ENCODE measurements at regions not wholly inside any gene's neighbourhood (a gene's known extent, or its start where the extent isn't known, plus 50 kb on each side); places are given as distances from the start of the nearest gene placed in this dataset.
A peak's percentile ranks its signal among the peaks of the same experiment; 100 is the strongest.

GRCh38 chr14:65331652-65332051, 80.9 kb upstream of the FUT8 start:
- no peaks in the 10 kb centered on the region for H3K27me3 ChIP-seq
- DNase-seq (ENCODE audit: low read depth in 1 of 2, low spot score in 1 of 2), result no peak
- no peak overlapping the region for H3K4me3 ChIP-seq
- peaks cover 28% of the 10 kb centered on the region for H3K4me1 ChIP-seq (ENCODE audit: low read depth)
- no peaks in the 10 kb centered on the region for H3K36me3 ChIP-seq
- H3K27ac ChIP-seq, result no peak overlapping the region
- TF ChIP-seq CTCF (IDR thresholded peaks at IDR 0.05; ENCODE audit: low read depth, low read length), result no peak
- H3K9me3 ChIP-seq (ENCODE audit: low read depth), result no peaks in the 10 kb centered on the region

- TF ChIP-seq CTCF (IDR thresholded peaks at IDR 0.05; ENCODE audit: low read depth, low read length), result no peak
- Histone ChIP-seq H3K9me3 (ENCODE audit: low read depth) (no peaks in the 10 kb centered on the region), H3K4me3 (no peak overlapping the region), H3K27me3 (no peaks in the 10 kb centered on the region), H3K27ac (no peak overlapping the region), H3K36me3 (no peaks in the 10 kb centered on the region), H3K4me1 (ENCODE audit: low read depth) (peaks cover 28% of the 10 kb centered on the region)
- DNase-seq (ENCODE audit: low read depth in 1 of 2, low spot score in 1 of 2), result no peak
Observed at GRCh38 chr14:65332141-65332871, 80.2 kb upstream of the FUT8 start.

- H3K36me3 ChIP-seq, result no peaks in the 10 kb centered on the region
- peak in 1 of 2 donors; percentile 88 for DNase-seq (ENCODE audit: low read depth in 1 of 2, low spot score in 1 of 2)
- peaks cover 28% of the 10 kb centered on the region for H3K4me1 ChIP-seq (ENCODE audit: low read depth)
- H3K27ac ChIP-seq, result no peak overlapping the region
- no peak for TF ChIP-seq CTCF (IDR thresholded peaks at IDR 0.05; ENCODE audit: low read depth, low read length)
- no peaks in the 10 kb centered on the region for H3K27me3 ChIP-seq
- no peak overlapping the region for H3K4me3 ChIP-seq
- no peaks in the 10 kb centered on the region for H3K9me3 ChIP-seq (ENCODE audit: low read depth)
Observed at GRCh38 chr14:65333943-65334687, 78.4 kb upstream of the FUT8 start.

- no peak for TF ChIP-seq CTCF (IDR thresholded peaks at IDR 0.05; ENCODE audit: low read depth, low read length)
- H3K27ac ChIP-seq, result no peak overlapping the region
- no peaks in the 10 kb centered on the region for H3K27me3 ChIP-seq
- H3K4me3 ChIP-seq, result no peak overlapping the region
- no peaks in the 10 kb centered on the region for H3K9me3 ChIP-seq (ENCODE audit: low read depth)
- peaks cover 26% of the 10 kb centered on the region for H3K4me1 ChIP-seq (ENCODE audit: low read depth)
- no peaks in the 10 kb centered on the region for H3K36me3 ChIP-seq
- no peak for DNase-seq (ENCODE audit: low read depth in 1 of 2, low spot score in 1 of 2)
Observed at GRCh38 chr14:65334765-65335410, 77.6 kb upstream of the FUT8 start.

- Histone ChIP-seq H3K9me3 (ENCODE audit: low read depth) (no peaks in the 10 kb centered on the region), H3K27me3 (no peaks in the 10 kb centered on the region), H3K27ac (no peak overlapping the region), H3K36me3 (no peaks in the 10 kb centered on the region), H3K4me3 (no peak overlapping the region), H3K4me1 (ENCODE audit: low read depth) (peaks cover 20% of the 10 kb centered on the region)
- no peak for TF ChIP-seq CTCF (IDR thresholded peaks at IDR 0.05; ENCODE audit: low read depth, low read length)
- peak in 1 of 2 donors; percentile 43 for DNase-seq (ENCODE audit: low read depth in 1 of 2, low spot score in 1 of 2)
Observed at GRCh38 chr14:65335411-65335947, 77.1 kb upstream of the FUT8 start.

Measured in cardiac muscle cell (in vitro differentiated cells and primary cell).